A549 (cell line): ENCODE measurements at regions not wholly inside any gene's neighbourhood (a gene's known extent, or its start where the extent isn't known, plus 50 kb on each side); places are given as distances from the start of the nearest gene placed in this dataset.

Source experiments
- CTCF ChIP-seq: fragments of >200 bp; sonication (Bioruptor Twin); formaldehyde crosslinking; IDR thresholded peaks from 3 replicates; pipeline ENCODE4 v1.5.1; 2016
- JUN ChIP-seq, 2 experiments: fragments of >200 bp; sonication (Bioruptor Twin); formaldehyde crosslinking; IDR thresholded peaks; 2 replicates in 1 of 2; 3 replicates in 1 of 2; pipeline ENCODE4 v1.6.1; 2016 to 2017
- POLR2A ChIP-seq: IDR thresholded peaks from 2 replicates; pipeline ENCODE4 v1.6.1; 2012; ENCODE audit warnings: mild to moderate bottlenecking, low read length

- TF ChIP-seq CTCF (no peak), POLR2A (no peak), JUN (IDR thresholded peaks at IDR 0.05) (no peak)
Observed at GRCh38 chr10:69741671-69742355, 59.9 kb upstream of the COL13A1 start.
